ENCODE measurements at regions not wholly inside any gene's neighbourhood (a gene's known extent, or its start where the extent isn't known, plus 50 kb on each side); places are given as distances from the start of the nearest gene placed in this dataset.

GRCh38 chr3:116920826-116921610, 211.4 kb downstream of the TUSC7 start:
- no peak overlapping the region for H3K9ac ChIP-seq (ENCODE audit: low read depth in 1 of 2, low read length in 2 of 2)
- H3K4me3 ChIP-seq (ENCODE audit: low read depth in 1 of 2, low read length in 2 of 2): no peak overlapping the region
- no peaks in the 10 kb centered on the region for H3K36me3 ChIP-seq (ENCODE audit: control insufficient read depth in 1 of 2, insufficient read depth in 2 of 2, low read length in 2 of 2)
- no peaks in the 10 kb centered on the region for H3K27me3 ChIP-seq (ENCODE audit: control insufficient read depth in 1 of 2, insufficient read depth in 2 of 2, low read length in 2 of 2)
- no peaks in the 10 kb centered on the region for H3K4me1 ChIP-seq (ENCODE audit: control insufficient read depth in 1 of 2, insufficient read depth in 2 of 2, low read length in 2 of 2)
- no peak overlapping the region for H3K27ac ChIP-seq (ENCODE audit: low read depth, low read length)
- no peaks in the 10 kb centered on the region for H3K9me3 ChIP-seq (ENCODE audit: control insufficient read depth in 1 of 2, low read length in 2 of 2)

GRCh38 chr3:116927918-116928317, 218.3 kb downstream of the TUSC7 start:
- no peak overlapping the region for H3K27ac ChIP-seq (ENCODE audit: low read depth, low read length)
- H3K36me3 ChIP-seq (ENCODE audit: control insufficient read depth in 1 of 2, insufficient read depth in 2 of 2, low read length in 2 of 2): no peaks in the 10 kb centered on the region
- H3K9ac ChIP-seq (ENCODE audit: low read depth in 1 of 2, low read length in 2 of 2): no peak overlapping the region
- H3K9me3 ChIP-seq (ENCODE audit: control insufficient read depth in 1 of 2, low read length in 2 of 2): no peaks in the 10 kb centered on the region
- H3K27me3 ChIP-seq (ENCODE audit: control insufficient read depth in 1 of 2, insufficient read depth in 2 of 2, low read length in 2 of 2): no peaks in the 10 kb centered on the region
- H3K4me1 ChIP-seq (ENCODE audit: control insufficient read depth in 1 of 2, insufficient read depth in 2 of 2, low read length in 2 of 2): no peaks in the 10 kb centered on the region
- H3K4me3 ChIP-seq (ENCODE audit: low read depth in 1 of 2, low read length in 2 of 2): no peak overlapping the region

GRCh38 chr3:116929505-116930222, 220.1 kb downstream of the TUSC7 start:
- Histone ChIP-seq H3K4me1 (ENCODE audit: control insufficient read depth in 1 of 2, insufficient read depth in 2 of 2, low read length in 2 of 2) (no peaks in the 10 kb centered on the region), H3K27ac (ENCODE audit: low read depth, low read length) (no peak overlapping the region), H3K9me3 (ENCODE audit: control insufficient read depth in 1 of 2, low read length in 2 of 2) (no peaks in the 10 kb centered on the region), H3K9ac (ENCODE audit: low read depth in 1 of 2, low read length in 2 of 2) (no peak overlapping the region), H3K36me3 (ENCODE audit: control insufficient read depth in 1 of 2, insufficient read depth in 2 of 2, low read length in 2 of 2) (no peaks in the 10 kb centered on the region), H3K27me3 (ENCODE audit: control insufficient read depth in 1 of 2, insufficient read depth in 2 of 2, low read length in 2 of 2) (no peaks in the 10 kb centered on the region), H3K4me3 (ENCODE audit: low read depth in 1 of 2, low read length in 2 of 2) (no peak overlapping the region)

DNA sequence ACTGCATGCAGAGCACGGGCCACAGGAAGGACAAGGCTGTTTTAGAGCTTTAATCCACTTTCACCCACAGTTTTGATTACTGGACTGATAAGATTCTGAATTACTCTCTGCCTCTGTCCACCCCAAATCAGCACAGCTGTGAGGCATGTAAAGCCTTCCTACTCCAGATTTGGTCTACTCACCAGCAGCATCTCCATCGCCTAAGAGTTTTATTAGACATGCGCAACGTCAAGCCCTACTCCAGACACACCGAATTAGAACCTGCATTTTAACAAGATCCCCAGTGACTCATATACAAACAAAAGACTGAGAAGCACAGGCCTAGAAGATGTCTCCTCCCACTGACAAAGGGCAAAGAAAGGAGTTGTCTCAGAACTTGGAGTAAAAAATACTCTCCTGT, 221.2 kb downstream of the TUSC7 start:
- Histone ChIP-seq H3K4me3 (ENCODE audit: low read depth in 1 of 2, low read length in 2 of 2) (no peak overlapping the region), H3K9me3 (ENCODE audit: control insufficient read depth in 1 of 2, low read length in 2 of 2) (no peaks in the 10 kb centered on the region), H3K4me1 (ENCODE audit: control insufficient read depth in 1 of 2, insufficient read depth in 2 of 2, low read length in 2 of 2) (no peaks in the 10 kb centered on the region), H3K36me3 (ENCODE audit: control insufficient read depth in 1 of 2, insufficient read depth in 2 of 2, low read length in 2 of 2) (no peaks in the 10 kb centered on the region), H3K27me3 (ENCODE audit: control insufficient read depth in 1 of 2, insufficient read depth in 2 of 2, low read length in 2 of 2) (no peaks in the 10 kb centered on the region), H3K9ac (ENCODE audit: low read depth in 1 of 2, low read length in 2 of 2) (no peak overlapping the region), H3K27ac (ENCODE audit: low read depth, low read length) (no peak overlapping the region)

DNA sequence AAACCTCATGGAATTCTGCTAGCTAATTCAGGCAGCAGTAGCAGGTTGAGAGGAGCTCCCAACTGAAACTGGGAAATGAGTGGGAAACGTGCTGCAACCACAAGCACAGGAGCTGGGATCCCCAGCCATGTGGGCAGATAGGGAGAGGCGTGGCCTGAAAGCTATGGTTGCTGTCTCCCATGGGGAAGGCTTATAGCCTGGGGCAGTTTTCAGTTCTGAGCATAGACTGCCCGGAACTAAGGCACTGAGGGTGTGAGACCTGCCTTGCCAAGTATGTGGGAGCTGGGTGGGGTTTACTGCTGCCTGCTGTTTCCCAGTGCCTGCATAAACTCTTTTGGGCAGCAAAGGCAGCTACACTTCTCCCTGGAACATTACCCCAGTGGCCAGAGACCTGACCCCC, 229.5 kb downstream of the TUSC7 start:
- Histone ChIP-seq H3K27me3 (ENCODE audit: control insufficient read depth in 1 of 2, insufficient read depth in 2 of 2, low read length in 2 of 2) (no peaks in the 10 kb centered on the region), H3K4me3 (ENCODE audit: low read depth in 1 of 2, low read length in 2 of 2) (no peak overlapping the region), H3K9ac (ENCODE audit: low read depth in 1 of 2, low read length in 2 of 2) (no peak overlapping the region), H3K27ac (ENCODE audit: low read depth, low read length) (no peak overlapping the region), H3K4me1 (ENCODE audit: control insufficient read depth in 1 of 2, insufficient read depth in 2 of 2, low read length in 2 of 2) (no peaks in the 10 kb centered on the region), H3K9me3 (ENCODE audit: control insufficient read depth in 1 of 2, low read length in 2 of 2) (no peaks in the 10 kb centered on the region), H3K36me3 (ENCODE audit: control insufficient read depth in 1 of 2, insufficient read depth in 2 of 2, low read length in 2 of 2) (no peaks in the 10 kb centered on the region)

GRCh38 chr3:116939550-116939949, 230.0 kb downstream of the TUSC7 start:
- H3K27ac ChIP-seq (ENCODE audit: low read depth, low read length): no peak overlapping the region
- no peak overlapping the region for H3K9ac ChIP-seq (ENCODE audit: low read depth in 1 of 2, low read length in 2 of 2)

DNA sequence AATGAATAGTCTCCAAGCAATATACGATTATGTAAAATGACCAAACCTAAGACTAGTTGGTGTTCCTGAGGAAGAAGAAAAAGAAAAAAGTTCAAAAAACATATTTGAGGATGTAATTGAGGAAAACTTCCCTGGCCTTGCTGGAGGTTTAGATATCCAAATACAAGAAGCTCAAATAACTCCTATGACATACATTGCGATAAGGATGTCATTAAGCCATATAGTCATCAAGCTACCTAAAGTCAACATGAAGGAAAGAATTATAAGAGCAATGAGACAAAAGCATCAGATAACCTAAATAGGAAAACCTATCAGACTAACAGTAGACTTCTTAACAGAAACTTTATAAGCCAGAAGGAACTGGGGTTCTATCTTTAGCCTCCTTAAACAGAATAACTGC, 231.1 kb downstream of the TUSC7 start:
- no peaks in the 10 kb centered on the region for H3K9me3 ChIP-seq (ENCODE audit: control insufficient read depth in 1 of 2, low read length in 2 of 2)
- no peak overlapping the region for H3K27ac ChIP-seq (ENCODE audit: low read depth, low read length)
- no peaks in the 10 kb centered on the region for H3K36me3 ChIP-seq (ENCODE audit: control insufficient read depth in 1 of 2, insufficient read depth in 2 of 2, low read length in 2 of 2)
- no peak overlapping the region for H3K4me3 ChIP-seq (ENCODE audit: low read depth in 1 of 2, low read length in 2 of 2)
- H3K27me3 ChIP-seq (ENCODE audit: control insufficient read depth in 1 of 2, insufficient read depth in 2 of 2, low read length in 2 of 2): no peaks in the 10 kb centered on the region
- H3K9ac ChIP-seq (ENCODE audit: low read depth in 1 of 2, low read length in 2 of 2): no peak overlapping the region
- H3K4me1 ChIP-seq (ENCODE audit: control insufficient read depth in 1 of 2, insufficient read depth in 2 of 2, low read length in 2 of 2): no peaks in the 10 kb centered on the region

More at GRCh38 chr3:116939550-116939949, 230.0 kb downstream of the TUSC7 start:
- no peak overlapping the region for H3K4me3 ChIP-seq (ENCODE audit: low read depth in 1 of 2, low read length in 2 of 2)
- H3K27me3 ChIP-seq (ENCODE audit: control insufficient read depth in 1 of 2, insufficient read depth in 2 of 2, low read length in 2 of 2): no peaks in the 10 kb centered on the region
- H3K9me3 ChIP-seq (ENCODE audit: control insufficient read depth in 1 of 2, low read length in 2 of 2): no peaks in the 10 kb centered on the region
- H3K36me3 ChIP-seq (ENCODE audit: control insufficient read depth in 1 of 2, insufficient read depth in 2 of 2, low read length in 2 of 2): no peaks in the 10 kb centered on the region
- no peaks in the 10 kb centered on the region for H3K4me1 ChIP-seq (ENCODE audit: control insufficient read depth in 1 of 2, insufficient read depth in 2 of 2, low read length in 2 of 2)

DNA sequence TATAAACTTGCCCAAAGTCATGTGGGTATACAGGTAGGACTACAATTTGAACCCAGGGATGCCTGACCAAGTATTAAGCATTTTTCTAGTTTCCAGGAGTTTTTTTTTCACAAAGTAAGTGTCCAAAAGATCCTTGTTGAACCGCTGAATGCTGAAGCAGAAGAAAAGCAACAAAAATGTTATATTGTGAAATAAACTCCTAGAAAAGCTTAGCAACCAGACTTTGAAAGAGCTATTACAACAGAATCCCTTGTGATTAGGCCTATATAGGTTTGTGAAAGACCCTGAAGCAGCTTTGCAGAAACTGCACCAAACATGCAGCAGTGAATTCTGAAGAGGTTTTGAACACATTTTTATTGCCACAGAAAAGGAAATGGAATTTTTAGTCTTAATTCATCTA, 236.8 kb downstream of the TUSC7 start:
- Histone ChIP-seq H3K9ac (ENCODE audit: low read depth in 1 of 2, low read length in 2 of 2) (no peak overlapping the region), H3K27ac (ENCODE audit: low read depth, low read length) (no peak overlapping the region), H3K4me1 (ENCODE audit: control insufficient read depth in 1 of 2, insufficient read depth in 2 of 2, low read length in 2 of 2) (no peaks in the 10 kb centered on the region), H3K36me3 (ENCODE audit: control insufficient read depth in 1 of 2, insufficient read depth in 2 of 2, low read length in 2 of 2) (no peaks in the 10 kb centered on the region), H3K4me3 (ENCODE audit: low read depth in 1 of 2, low read length in 2 of 2) (no peak overlapping the region), H3K27me3 (ENCODE audit: control insufficient read depth in 1 of 2, insufficient read depth in 2 of 2, low read length in 2 of 2) (no peaks in the 10 kb centered on the region), H3K9me3 (ENCODE audit: control insufficient read depth in 1 of 2, low read length in 2 of 2) (no peaks in the 10 kb centered on the region)

DNA sequence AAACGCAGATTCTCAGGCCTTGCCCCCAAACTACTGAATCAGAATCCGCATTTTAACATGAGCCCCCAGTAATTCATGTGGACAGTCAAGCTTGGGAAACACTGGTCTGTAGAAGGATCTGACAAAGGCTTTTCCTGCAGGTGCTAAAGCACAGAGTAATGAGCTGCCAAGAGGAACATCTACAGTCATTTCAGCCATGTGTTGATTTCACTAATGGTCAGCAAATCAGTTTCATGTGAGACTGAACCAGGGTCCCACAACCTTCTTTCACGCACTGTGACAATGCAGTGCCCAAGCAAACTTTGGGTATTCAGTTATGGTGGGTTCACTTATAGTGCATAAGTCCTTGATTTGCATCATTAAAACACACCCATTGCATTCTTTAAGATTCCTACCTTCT, 237.6 kb downstream of the TUSC7 start:
- no peaks in the 10 kb centered on the region for H3K9me3 ChIP-seq (ENCODE audit: control insufficient read depth in 1 of 2, low read length in 2 of 2)
- H3K9ac ChIP-seq (ENCODE audit: low read depth in 1 of 2, low read length in 2 of 2): no peak overlapping the region
- H3K4me1 ChIP-seq (ENCODE audit: control insufficient read depth in 1 of 2, insufficient read depth in 2 of 2, low read length in 2 of 2): no peaks in the 10 kb centered on the region
- H3K27me3 ChIP-seq (ENCODE audit: control insufficient read depth in 1 of 2, insufficient read depth in 2 of 2, low read length in 2 of 2): no peaks in the 10 kb centered on the region
- no peaks in the 10 kb centered on the region for H3K36me3 ChIP-seq (ENCODE audit: control insufficient read depth in 1 of 2, insufficient read depth in 2 of 2, low read length in 2 of 2)
- H3K4me3 ChIP-seq (ENCODE audit: low read depth in 1 of 2, low read length in 2 of 2): no peak overlapping the region
- no peak overlapping the region for H3K27ac ChIP-seq (ENCODE audit: low read depth, low read length)

DNA sequence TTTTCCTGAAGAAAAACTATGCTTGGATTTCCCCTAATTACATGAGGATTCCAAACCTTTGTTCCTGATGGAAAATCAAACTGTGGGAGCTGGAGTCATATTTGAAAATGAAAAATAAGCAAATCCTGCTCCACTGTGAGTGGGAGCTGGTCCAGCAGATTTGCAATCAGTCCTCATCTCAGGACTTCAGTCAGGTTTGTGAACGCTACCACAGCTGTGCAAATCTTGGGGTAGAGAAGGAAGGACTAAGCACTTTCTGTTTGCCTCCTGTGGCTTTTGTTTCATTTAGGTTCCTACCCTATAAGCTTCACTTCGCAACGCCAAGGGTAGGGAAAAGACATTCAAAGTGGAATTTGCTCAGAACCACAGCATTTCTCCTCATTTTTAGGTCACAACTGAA, 238.2 kb downstream of the TUSC7 start:
- no peak overlapping the region for H3K9ac ChIP-seq (ENCODE audit: low read depth in 1 of 2, low read length in 2 of 2)
- no peak overlapping the region for H3K4me3 ChIP-seq (ENCODE audit: low read depth in 1 of 2, low read length in 2 of 2)
- H3K27me3 ChIP-seq (ENCODE audit: control insufficient read depth in 1 of 2, insufficient read depth in 2 of 2, low read length in 2 of 2): no peaks in the 10 kb centered on the region
- H3K27ac ChIP-seq (ENCODE audit: low read depth, low read length): no peak overlapping the region
- H3K4me1 ChIP-seq (ENCODE audit: control insufficient read depth in 1 of 2, insufficient read depth in 2 of 2, low read length in 2 of 2): no peaks in the 10 kb centered on the region
- no peaks in the 10 kb centered on the region for H3K36me3 ChIP-seq (ENCODE audit: control insufficient read depth in 1 of 2, insufficient read depth in 2 of 2, low read length in 2 of 2)
- H3K9me3 ChIP-seq (ENCODE audit: control insufficient read depth in 1 of 2, low read length in 2 of 2): no peaks in the 10 kb centered on the region
